ENCODE measurements at regions not wholly inside any gene's neighbourhood (a gene's known extent, or its start where the extent isn't known, plus 50 kb on each side); places are given as distances from the start of the nearest gene placed in this dataset.

DNA sequence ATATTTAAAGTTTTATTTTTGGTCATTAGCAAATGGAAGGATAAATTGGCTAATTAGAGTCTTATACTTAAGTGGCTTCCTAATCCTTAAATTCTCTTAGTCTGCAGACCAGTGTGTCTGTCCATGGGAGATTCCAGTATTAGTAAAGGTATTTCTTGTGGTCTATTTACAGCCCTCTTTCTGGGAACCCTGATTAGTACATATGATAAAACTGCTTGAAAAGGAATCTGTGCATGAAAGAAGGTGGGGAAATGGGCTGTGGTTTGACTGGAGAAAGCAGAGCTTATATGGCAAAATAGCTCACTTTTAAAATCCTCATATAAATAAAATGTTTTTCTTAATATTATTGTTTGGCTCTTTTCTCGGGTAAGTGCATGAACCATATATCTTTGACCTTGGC is 124.5 kb upstream of the RHOBTB1 start:
- Histone ChIP-seq H2BK20ac (ENCODE audit: low read depth, low read length) (no peak overlapping the region), H3K4me2 (ENCODE audit: low read depth, low read length) (no peak overlapping the region), H3K4ac (ENCODE audit: low read depth, low read length) (no peak overlapping the region), H2AFZ (replicated peaks; ENCODE audit: low read length, poor library complexity) (no peak overlapping the region), H2BK120ac (ENCODE audit: low read depth, low read length) (no peak overlapping the region), H3K4me1 (ENCODE audit: control insufficient read depth, insufficient read depth, low read length) (peaks cover 1% of the 10 kb centered on the region; the same call in 1 of the 2 replicates), H4K5ac (ENCODE audit: low read depth, low read length) (no peak overlapping the region), H4K91ac (ENCODE audit: insufficient read depth, low read depth, low read length) (no peak overlapping the region), H3K9ac (ENCODE audit: low read depth, low read length) (no peak overlapping the region), H3K9me3 (ENCODE audit: control insufficient read depth, insufficient read depth, low read length) (no peaks in the 10 kb centered on the region), H2BK15ac (ENCODE audit: low read depth, low read length) (no peak overlapping the region), H3K36me3 (ENCODE audit: control insufficient read depth, insufficient read depth, low read length) (no peaks in the 10 kb centered on the region), H3K56ac (ENCODE audit: extremely low read depth, insufficient read depth, low read length) (no peak overlapping the region), H3K27ac (ENCODE audit: insufficient read depth, low read length) (no peak overlapping the region), H3K79me1 (ENCODE audit: low read depth in 1 of 2, low read length in 2 of 2) (no peaks in the 10 kb centered on the region), H4K8ac (ENCODE audit: low read depth in 2 of 2, low read length in 2 of 2) (no peak overlapping the region), H3K14ac (replicated peaks; ENCODE audit: low read depth, low read length) (no peak overlapping the region), H2BK5ac (ENCODE audit: low read depth, low read length, poor library complexity, severe bottlenecking) (no peak overlapping the region), H3K4me3 (ENCODE audit: insufficient read depth, low read depth, low read length) (no peak overlapping the region), H3K18ac (ENCODE audit: low read depth, low read length) (no peak overlapping the region), H3K27me3 (ENCODE audit: control insufficient read depth, insufficient read depth, low read length) (peaks cover 5% of the 10 kb centered on the region; the same call in 1 of the 2 replicates), H3K23ac (ENCODE audit: low read depth, low read length) (no peak overlapping the region), H2AK9ac (replicated peaks; ENCODE audit: low read depth, low read length, poor library complexity) (no peak overlapping the region), H2AK5ac (ENCODE audit: low read depth, low read length) (no peak overlapping the region), H3K9me1 (ENCODE audit: insufficient read depth, low read length) (no peaks in the 10 kb centered on the region), H4K20me1 (ENCODE audit: insufficient read depth, low read length) (no peaks in the 10 kb centered on the region)
- ATAC-seq (ENCODE audit: low read depth) (no peak), DNase-seq (no peak)
- dilution Hi-C loops (cut with HindIII; ENCODE audit: low sequenced_read_pairs, unreplicated experiment), result no loop called here
- no TSS peak for BruUV-seq (replicated peaks)
- in situ Hi-C loops (cut with MboI; ENCODE audit: low sequenced_read_pairs), result no loop called here
- whole genome bisulfite sequencing, 2 experiments (ENCODE audit: extremely low coverage in 2 of 2, insufficient read length in 1 of 2), result no CpG with 5 or more reads among the region's 1 CpG
- POLR2A ChIA-PET (ENCODE audit: unreplicated experiment), result no interaction called here
- TF ChIP-seq NFE2L2 (IDR thresholded peaks at IDR 0.05; ENCODE audit: low read depth, low read length) (no peak), RAD21 (IDR thresholded peaks at IDR 0.05; ENCODE audit: low read length) (no peak), CTCF (conservative IDR thresholded peaks at IDR 0.05; ENCODE audit: low read depth, low read length) (no peak), RFX5 (IDR thresholded peaks at IDR 0.05; ENCODE audit: low read depth, low read length) (no peak), FOS (IDR thresholded peaks at IDR 0.05; ENCODE audit: low read depth, low read length) (no peak), CEBPB (IDR thresholded peaks at IDR 0.05; ENCODE audit: low read depth, low read length) (no peak), MAZ (IDR thresholded peaks at IDR 0.05; ENCODE audit: borderline replicate concordance, low read depth, low read length) (no peak), SMC3 (IDR thresholded peaks at IDR 0.05; ENCODE audit: low read depth, low read length) (no peak), CHD1 (IDR thresholded peaks at IDR 0.05; ENCODE audit: low read depth, low read length) (no peak), MXI1 (IDR thresholded peaks at IDR 0.05; ENCODE audit: borderline replicate concordance, low read depth, low read length) (no peak), MAFK (IDR thresholded peaks at IDR 0.05; ENCODE audit: low read depth, low read length) (no peak), RCOR1 (IDR thresholded peaks at IDR 0.05; ENCODE audit: insufficient replicate concordance, low read length) (no peak), BHLHE40 (IDR thresholded peaks at IDR 0.05; ENCODE audit: low read depth, low read length) (no peak)
- TF ChIP-seq, protein P1, sequence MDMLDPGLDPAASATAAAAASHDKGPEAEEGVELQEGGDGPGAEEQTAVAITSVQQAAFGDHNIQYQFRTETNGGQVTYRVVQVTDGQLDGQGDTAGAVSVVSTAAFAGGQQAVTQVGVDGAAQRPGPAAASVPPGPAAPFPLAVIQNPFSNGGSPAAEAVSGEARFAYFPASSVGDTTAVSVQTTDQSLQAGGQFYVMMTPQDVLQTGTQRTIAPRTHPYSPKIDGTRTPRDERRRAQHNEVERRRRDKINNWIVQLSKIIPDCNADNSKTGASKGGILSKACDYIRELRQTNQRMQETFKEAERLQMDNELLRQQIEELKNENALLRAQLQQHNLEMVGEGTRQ (IDR thresholded peaks at IDR 0.05; ENCODE audit: low read depth, low read length), result no peak
- TF ChIP-seq, protein P2, sequence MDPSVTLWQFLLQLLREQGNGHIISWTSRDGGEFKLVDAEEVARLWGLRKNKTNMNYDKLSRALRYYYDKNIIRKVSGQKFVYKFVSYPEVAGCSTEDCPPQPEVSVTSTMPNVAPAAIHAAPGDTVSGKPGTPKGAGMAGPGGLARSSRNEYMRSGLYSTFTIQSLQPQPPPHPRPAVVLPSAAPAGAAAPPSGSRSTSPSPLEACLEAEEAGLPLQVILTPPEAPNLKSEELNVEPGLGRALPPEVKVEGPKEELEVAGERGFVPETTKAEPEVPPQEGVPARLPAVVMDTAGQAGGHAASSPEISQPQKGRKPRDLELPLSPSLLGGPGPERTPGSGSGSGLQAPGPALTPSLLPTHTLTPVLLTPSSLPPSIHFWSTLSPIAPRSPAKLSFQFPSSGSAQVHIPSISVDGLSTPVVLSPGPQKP (IDR thresholded peaks at IDR 0.05; ENCODE audit: borderline replicate concordance, low read depth, low read length), result no peak
- CTCF ChIA-PET, result no interaction called here
- intact Hi-C loops (cut with micrococcal nuclease), result no loop called here
